ENCODE measurements at regions not wholly inside any gene's neighbourhood (a gene's known extent, or its start where the extent isn't known, plus 50 kb on each side); places are given as distances from the start of the nearest gene placed in this dataset.

- no peak for DNase-seq
Measured at GRCh38 chr14:24692382-24693352, 58.7 kb upstream of the GZMB start.

GRCh38 chr14:24690492-24690891, 56.5 kb upstream of the GZMB start:
- no peak for DNase-seq

- no peak for DNase-seq
Measured at GRCh38 chr14:24688030-24688658, 54.2 kb upstream of the GZMB start.
